Uterus (tissue), 2 donors: ENCODE measurements at regions not wholly inside any gene's neighbourhood (a gene's known extent, or its start where the extent isn't known, plus 50 kb on each side); places are given as distances from the start of the nearest gene placed in this dataset.

ENCODE experiments used
- CTCF ChIP-seq, 4 experiments: fragments of 200-600 bp in 2 of 4; fragments of 450-650 bp in 2 of 4; sonication (generic) in 2 of 4; IDR thresholded peaks; one replicate each; pipeline ENCODE4 v1.5.1; 2016 to 2019; ENCODE audit warnings: antibody characterized with exemption in 4 of 4, mild to moderate bottlenecking in 2 of 4, moderate library complexity in 1 of 4
- POLR2A ChIP-seq, 2 donors: fragments of 450-650 bp; IDR thresholded peaks; one replicate each; pipeline ENCODE4 v1.6.1; 2016; ENCODE audit warnings: antibody characterized with exemption in 2 of 2, mild to moderate bottlenecking in 1 of 2, moderate library complexity in 1 of 2

GRCh38 chr5:114581136-114581535, 219.3 kb downstream of the KCNN2 start:
- TF ChIP-seq CTCF (IDR thresholded peaks at IDR 0.05) (no peak), POLR2A (IDR thresholded peaks at IDR 0.05) (no peak)
